ENCODE measurements at regions not wholly inside any gene's neighbourhood (a gene's known extent, or its start where the extent isn't known, plus 50 kb on each side); places are given as distances from the start of the nearest gene placed in this dataset.

GRCh38 chr12:85663631-85664030 is 172.6 kb downstream of the RASSF9 start:
- ChIA-PET POLR2A (no interaction called here), CTCF (no interaction called here)
- DNase-seq (ENCODE audit: extremely low spot score), result no peak
- no peak for TF ChIP-seq FOXA1 (IDR thresholded peaks at IDR 0.05)
- TF ChIP-seq HDGF (IDR thresholded peaks at IDR 0.05; ENCODE audit: borderline replicate concordance), result no peak
- TF ChIP-seq PKNOX1 (IDR thresholded peaks at IDR 0.05), result no peak
- TF ChIP-seq LEF1 (IDR thresholded peaks at IDR 0.05; ENCODE audit: borderline replicate concordance), result no peak

GRCh38 chr12:85664429-85664828 is 171.8 kb downstream of the RASSF9 start:
- CTCF ChIA-PET, result no interaction called here
- POLR2A ChIA-PET, result no interaction called here
- TF ChIP-seq FOXK2 (IDR thresholded peaks at IDR 0.05) (no peak), TARDBP (IDR thresholded peaks at IDR 0.05) (no peak), NFRKB (IDR thresholded peaks at IDR 0.05) (no peak), LEF1 (IDR thresholded peaks at IDR 0.05; ENCODE audit: borderline replicate concordance) (no peak), FOXM1 (IDR thresholded peaks at IDR 0.05; ENCODE audit: borderline replicate concordance) (no peak), ELF4 (IDR thresholded peaks at IDR 0.05) (no peak), ARNT (IDR thresholded peaks at IDR 0.05) (no peak), SP1 (IDR thresholded peaks at IDR 0.05) (no peak), L3MBTL2 (conservative IDR thresholded peaks at IDR 0.05) (no peak), SUZ12 (IDR thresholded peaks at IDR 0.05) (no peak), ZNF384 (IDR thresholded peaks at IDR 0.05) (no peak), PKNOX1 (IDR thresholded peaks at IDR 0.05) (no peak), FOXA1 (IDR thresholded peaks at IDR 0.05) (no peak)
- DNase-seq (ENCODE audit: extremely low spot score), result no peak

GRCh38 chr12:85669911-85670310 is 166.3 kb downstream of the RASSF9 start:
- ChIA-PET POLR2A (no interaction called here), CTCF (no interaction called here)
- no peak for TF ChIP-seq BHLHE40 (IDR thresholded peaks at IDR 0.05; ENCODE audit: borderline replicate concordance)
- no peak for TF ChIP-seq FOXA1 (IDR thresholded peaks at IDR 0.05)
- no peak for TF ChIP-seq NFRKB (IDR thresholded peaks at IDR 0.05)
- no peak for TF ChIP-seq LEF1 (IDR thresholded peaks at IDR 0.05; ENCODE audit: borderline replicate concordance)
- no peak for TF ChIP-seq ZNF384 (IDR thresholded peaks at IDR 0.05)
- DNase-seq (ENCODE audit: extremely low spot score), result no peak

GRCh38 chr12:85672436-85672835 is 163.8 kb downstream of the RASSF9 start:
- CTCF ChIA-PET, result no interaction called here
- TF ChIP-seq NFRKB (IDR thresholded peaks at IDR 0.05) (no peak), FOXM1 (IDR thresholded peaks at IDR 0.05; ENCODE audit: borderline replicate concordance) (no peak), SUZ12 (IDR thresholded peaks at IDR 0.05) (no peak), ELF4 (IDR thresholded peaks at IDR 0.05) (no peak), FOXA1 (IDR thresholded peaks at IDR 0.05) (no peak), ARNT (IDR thresholded peaks at IDR 0.05) (no peak), BHLHE40 (IDR thresholded peaks at IDR 0.05; ENCODE audit: borderline replicate concordance) (no peak), SP1 (IDR thresholded peaks at IDR 0.05) (no peak), HDGF (IDR thresholded peaks at IDR 0.05; ENCODE audit: borderline replicate concordance) (no peak), L3MBTL2 (conservative IDR thresholded peaks at IDR 0.05) (no peak), CTBP1 (IDR thresholded peaks at IDR 0.05; ENCODE audit: borderline replicate concordance) (no peak), LEF1 (IDR thresholded peaks at IDR 0.05; ENCODE audit: borderline replicate concordance) (no peak), FOXK2 (IDR thresholded peaks at IDR 0.05) (no peak)
- POLR2A ChIA-PET, result no interaction called here
- DNase-seq (ENCODE audit: extremely low spot score), result no peak

- TF ChIP-seq LEF1 (IDR thresholded peaks at IDR 0.05; ENCODE audit: borderline replicate concordance), result no peak
- DNase-seq (ENCODE audit: extremely low spot score), result no peak
- CTCF ChIA-PET, result no interaction called here
- POLR2A ChIA-PET, result no interaction called here
These were observed 162.2 kb downstream of the RASSF9 start for GRCh38 chr12:85673921-85674420.

GRCh38 chr12:85676816-85677749 is 159.1 kb downstream of the RASSF9 start:
- ChIA-PET POLR2A (no interaction called here), CTCF (no interaction called here)
- TF ChIP-seq FOXK2 (IDR thresholded peaks at IDR 0.05) (no peak), TARDBP (IDR thresholded peaks at IDR 0.05) (no peak), FOXA1 (IDR thresholded peaks at IDR 0.05) (no peak), SP1 (IDR thresholded peaks at IDR 0.05) (no peak), CTBP1 (IDR thresholded peaks at IDR 0.05; ENCODE audit: borderline replicate concordance) (no peak), SUZ12 (IDR thresholded peaks at IDR 0.05) (no peak), ZNF384 (IDR thresholded peaks at IDR 0.05) (no peak), ELF4 (IDR thresholded peaks at IDR 0.05) (no peak), BHLHE40 (IDR thresholded peaks at IDR 0.05; ENCODE audit: borderline replicate concordance) (no peak), HDGF (IDR thresholded peaks at IDR 0.05; ENCODE audit: borderline replicate concordance) (no peak), NFRKB (IDR thresholded peaks at IDR 0.05) (no peak)
- no peak for DNase-seq (ENCODE audit: extremely low spot score)

GRCh38 chr12:85679296-85679695 is 156.9 kb downstream of the RASSF9 start:
- TF ChIP-seq SP1 (IDR thresholded peaks at IDR 0.05), result no peak
- TF ChIP-seq CTBP1 (IDR thresholded peaks at IDR 0.05; ENCODE audit: borderline replicate concordance), result no peak
- TF ChIP-seq PKNOX1 (IDR thresholded peaks at IDR 0.05), result no peak
- CTCF ChIA-PET, result no interaction called here
- no peak for DNase-seq (ENCODE audit: extremely low spot score)
- POLR2A ChIA-PET, result no interaction called here
